IMR-90 (cell line): ENCODE measurements at regions not wholly inside any gene's neighbourhood (a gene's known extent, or its start where the extent isn't known, plus 50 kb on each side); places are given as distances from the start of the nearest gene placed in this dataset.

Experiments used
- ATAC-seq: fragments of 200-7000 bp; cut with Tn5 transposase; 2 replicates; pipeline ENCODE4 v1.9.1; 2020; ENCODE audit warnings: low read depth, mild to moderate bottlenecking, moderate library complexity
- BruUV-seq: library from RNA; stranded (reverse); fragments of 400-500 nt; replicated peaks from 2 replicates; lab custom pipeline; 2021; lab: Mats Ljungman, UMichigan
- CTCF ChIA-PET: fragments of 300-600 bp; formaldehyde crosslinking; extraction: SDS; loops from one replicate; lab custom pipeline; 2021; ENCODE audit warnings: antibody characterized with exemption; lab: Yijun Ruan, JAX
- POLR2A ChIA-PET: fragments of 300-600 bp; sonication (Branson Sonifier 250); formaldehyde crosslinking; loops from one replicate; lab custom pipeline; 2022; ENCODE audit warnings: antibody characterized with exemption; ENCODE audit not compliant: unreplicated experiment; lab: Charles Lee
- DNase-seq: peaks from one replicate; pipeline ENCODE4 v3.0.0; 2013
- H2AFZ ChIP-seq: replicated peaks from 2 replicates; pipeline ENCODE3; 2013; ENCODE audit warnings: low read length, mild to moderate bottlenecking; ENCODE audit not compliant: poor library complexity
- H2AK5ac ChIP-seq: 2 replicates; pipeline ENCODE4 v1.6.1; 2013; ENCODE audit warnings: low read depth, low read length, inconsistent platforms
- H2AK9ac ChIP-seq: replicated peaks from 2 replicates; pipeline ENCODE3; 2013; ENCODE audit warnings: mild to moderate bottlenecking, low read depth, low read length, moderate library complexity; ENCODE audit not compliant: poor library complexity
- H2BK120ac ChIP-seq: 2 replicates; pipeline ENCODE4 v1.6.1; 2013; ENCODE audit warnings: low read depth, low read length, inconsistent platforms
- H2BK15ac ChIP-seq: 3 replicates; pipeline ENCODE4 v1.6.1; 2013; ENCODE audit warnings: low read depth, low read length, inconsistent platforms
- H2BK20ac ChIP-seq: 2 replicates; pipeline ENCODE4 v1.6.1; 2013; ENCODE audit warnings: low read depth, mild to moderate bottlenecking, inconsistent platforms, low read length, moderate library complexity
- H2BK5ac ChIP-seq: 2 replicates; pipeline ENCODE4 v1.6.1; 2013; ENCODE audit warnings: mild to moderate bottlenecking, low read depth, low read length, inconsistent platforms; ENCODE audit not compliant: poor library complexity, severe bottlenecking
- H3K14ac ChIP-seq: replicated peaks from 2 replicates; pipeline ENCODE4 v1.6.1; 2013; ENCODE audit warnings: low read depth, low read length, inconsistent platforms
- H3K18ac ChIP-seq: 2 replicates; pipeline ENCODE4 v1.6.1; 2013; ENCODE audit warnings: low read depth, low read length, control low read depth
- H3K23ac ChIP-seq: 2 replicates; pipeline ENCODE4 v1.6.1; 2013; ENCODE audit warnings: low read depth, low read length, inconsistent platforms
- H3K27ac ChIP-seq: 2 replicates; pipeline ENCODE4 v1.5.1; 2013; ENCODE audit warnings: mild to moderate bottlenecking, control low read depth, low read length; ENCODE audit not compliant: insufficient read depth
- H3K27me3 ChIP-seq: 2 replicates; pipeline ENCODE4 v1.6.1; 2013; ENCODE audit warnings: low read length; ENCODE audit not compliant: control insufficient read depth, insufficient read depth
- H3K36me3 ChIP-seq: 2 replicates; pipeline ENCODE4 v1.6.1; 2013; ENCODE audit warnings: low read length, mixed read lengths; ENCODE audit not compliant: control insufficient read depth, insufficient read depth
- H3K4ac ChIP-seq: 2 replicates; pipeline ENCODE4 v1.6.1; 2013; ENCODE audit warnings: low read depth, low read length, inconsistent platforms
- H3K4me1 ChIP-seq: 2 replicates; pipeline ENCODE4 v1.6.1; 2013; ENCODE audit warnings: low read length, mixed read lengths; ENCODE audit not compliant: control insufficient read depth, insufficient read depth
- H3K4me2 ChIP-seq: 2 replicates; pipeline ENCODE4 v1.6.1; 2013; ENCODE audit warnings: low read depth, mild to moderate bottlenecking, control low read depth, low read length, moderate library complexity
- H3K4me3 ChIP-seq: 2 replicates; pipeline ENCODE4 v1.5.1; 2013; ENCODE audit warnings: low read depth, mild to moderate bottlenecking, control low read depth, low read length, moderate library complexity; ENCODE audit not compliant: insufficient read depth
- H3K56ac ChIP-seq: 2 replicates; pipeline ENCODE4 v1.6.1; 2013; ENCODE audit warnings: low read length, inconsistent platforms; ENCODE audit not compliant: insufficient read depth; ENCODE audit errors: extremely low read depth
- H3K79me1 ChIP-seq, 2 experiments: 2 replicates each; pipeline ENCODE4 v1.6.1; 2013; ENCODE audit warnings: low read length in 2 of 2, inconsistent platforms in 1 of 2, low read depth in 1 of 2
- H3K9ac ChIP-seq: 2 replicates; pipeline ENCODE4 v1.6.1; 2013; ENCODE audit warnings: low read depth, low read length, control low read depth
- H3K9me1 ChIP-seq: 2 replicates; pipeline ENCODE4 v1.6.1; 2013; ENCODE audit warnings: low read length, inconsistent platforms; ENCODE audit not compliant: insufficient read depth
- H3K9me3 ChIP-seq: 2 replicates; pipeline ENCODE4 v1.6.1; 2013; ENCODE audit warnings: low read length; ENCODE audit not compliant: control insufficient read depth, insufficient read depth
- H4K20me1 ChIP-seq: 2 replicates; pipeline ENCODE4 v1.6.1; 2013; ENCODE audit warnings: low read length, inconsistent platforms; ENCODE audit not compliant: insufficient read depth
- H4K5ac ChIP-seq: 2 replicates; pipeline ENCODE4 v1.6.1; 2013; ENCODE audit warnings: mild to moderate bottlenecking, low read depth, low read length, control low read depth
- H4K8ac ChIP-seq, 2 experiments: 2 replicates each; pipeline ENCODE4 v1.6.1; 2013; ENCODE audit warnings: low read depth in 2 of 2, low read length in 2 of 2, control low read depth in 1 of 2, inconsistent platforms in 1 of 2
- H4K91ac ChIP-seq: 2 replicates; pipeline ENCODE4 v1.6.1; 2013; ENCODE audit warnings: low read depth, low read length, inconsistent platforms; ENCODE audit not compliant: insufficient read depth
- BHLHE40 ChIP-seq: fragments of 150-350 bp; IDR thresholded peaks from 2 replicates; pipeline ENCODE4 v1.6.1; 2016; ENCODE audit warnings: mild to moderate bottlenecking, low read depth, low read length
- CEBPB ChIP-seq: IDR thresholded peaks from 2 replicates; pipeline ENCODE4 v1.6.1; 2012; ENCODE audit warnings: low read depth, low read length, improper control_type of control experiment
- CHD1 ChIP-seq: IDR thresholded peaks from 2 replicates; pipeline ENCODE4 v1.6.1; 2012; ENCODE audit warnings: low read depth, low read length, improper control_type of control experiment
- FOS ChIP-seq: fragments of 150-350 bp; IDR thresholded peaks from 2 replicates; pipeline ENCODE4 v1.6.1; 2016; ENCODE audit warnings: low read depth, low read length
- MAFK ChIP-seq: IDR thresholded peaks from 2 replicates; pipeline ENCODE4 v1.6.1; 2012; ENCODE audit warnings: low read depth, low read length, improper control_type of control experiment
- MAZ ChIP-seq: IDR thresholded peaks from 2 replicates; pipeline ENCODE4 v1.6.1; 2012; ENCODE audit warnings: low read depth, mild to moderate bottlenecking, low read length, improper control_type of control experiment, moderate library complexity, borderline replicate concordance
- MXI1 ChIP-seq: IDR thresholded peaks from 2 replicates; pipeline ENCODE4 v1.6.1; 2012; ENCODE audit warnings: low read depth, mild to moderate bottlenecking, low read length, moderate library complexity, borderline replicate concordance
- NFE2L2 ChIP-seq: fragments of 150-350 bp; IDR thresholded peaks from 2 replicates; pipeline ENCODE4 v1.6.1; 2016; ENCODE audit warnings: low read depth, mild to moderate bottlenecking, low read length
- POLR2A ChIP-seq: IDR thresholded peaks from 2 replicates; pipeline ENCODE4 v1.6.1; 2012; ENCODE audit warnings: mild to moderate bottlenecking, low read depth, low read length
- RAD21 ChIP-seq: IDR thresholded peaks from 2 replicates; pipeline ENCODE4 v1.6.1; 2012; ENCODE audit warnings: low read length, improper control_type of control experiment
- RCOR1 ChIP-seq: IDR thresholded peaks from 2 replicates; pipeline ENCODE4 v1.6.1; 2012; ENCODE audit warnings: mild to moderate bottlenecking, low read length, improper control_type of control experiment; ENCODE audit not compliant: insufficient replicate concordance
- RFX5 ChIP-seq: IDR thresholded peaks from 2 replicates; pipeline ENCODE4 v1.8.0; 2012; ENCODE audit warnings: low read depth, mild to moderate bottlenecking, low read length, moderate library complexity
- SMC3 ChIP-seq: fragments of 150-350 bp; IDR thresholded peaks from 2 replicates; pipeline ENCODE4 v1.6.1; 2016; ENCODE audit warnings: low read depth, mild to moderate bottlenecking, antibody characterized with exemption, low read length, moderate library complexity
- WGBS, 2 experiments: methylation state at CpG; one replicate each; pipeline versions ENCODE4 v1.1.5 to v1.1.7; 2013; ENCODE audit warnings: missing lambda C conversion rate in 2 of 2; ENCODE audit not compliant: insufficient read length in 1 of 2; ENCODE audit errors: extremely low coverage in 2 of 2; 5-methylcytosine and 5-hydroxymethylcytosine counted together
- dilution Hi-C: fragments of 300-500 bp; cut with HindIII; formaldehyde crosslinking; loops from one replicate; pipeline ENCODE4 v1.14.3; 2018; ENCODE audit warnings: low sequenced_read_pairs; ENCODE audit not compliant: unreplicated experiment
- in situ Hi-C: fragments of 300-500 bp; cut with MboI; formaldehyde crosslinking; loops from 3 replicates; pipeline ENCODE4 v1.14.3; 2019; ENCODE audit warnings: low sequenced_read_pairs, inconsistent platforms, mixed read lengths
- intact Hi-C: fragments of 100-400 bp; cut with micrococcal nuclease; formaldehyde crosslinking; loops from 2 replicates; pipeline ENCODE4 v1.10.0; 2022
- TF ChIP-seq, protein P1 (sequence below): fragments of 150-350 bp; IDR thresholded peaks from 2 replicates; pipeline ENCODE4 v1.6.1; 2016; ENCODE audit warnings: low read depth, mild to moderate bottlenecking, low read length, moderate library complexity, borderline replicate concordance
- TF ChIP-seq, protein P2 (sequence below): conservative IDR thresholded peaks from 2 replicates; pipeline ENCODE4 v1.5.1; 2012; ENCODE audit warnings: mild to moderate bottlenecking, low read depth, low read length, improper control_type of control experiment
- TF ChIP-seq, protein P3 (sequence below): fragments of 150-350 bp; IDR thresholded peaks from 2 replicates; pipeline ENCODE4 v1.6.1; 2017; ENCODE audit warnings: mild to moderate bottlenecking, antibody characterized with exemption, low read length, low read depth

DNA sequence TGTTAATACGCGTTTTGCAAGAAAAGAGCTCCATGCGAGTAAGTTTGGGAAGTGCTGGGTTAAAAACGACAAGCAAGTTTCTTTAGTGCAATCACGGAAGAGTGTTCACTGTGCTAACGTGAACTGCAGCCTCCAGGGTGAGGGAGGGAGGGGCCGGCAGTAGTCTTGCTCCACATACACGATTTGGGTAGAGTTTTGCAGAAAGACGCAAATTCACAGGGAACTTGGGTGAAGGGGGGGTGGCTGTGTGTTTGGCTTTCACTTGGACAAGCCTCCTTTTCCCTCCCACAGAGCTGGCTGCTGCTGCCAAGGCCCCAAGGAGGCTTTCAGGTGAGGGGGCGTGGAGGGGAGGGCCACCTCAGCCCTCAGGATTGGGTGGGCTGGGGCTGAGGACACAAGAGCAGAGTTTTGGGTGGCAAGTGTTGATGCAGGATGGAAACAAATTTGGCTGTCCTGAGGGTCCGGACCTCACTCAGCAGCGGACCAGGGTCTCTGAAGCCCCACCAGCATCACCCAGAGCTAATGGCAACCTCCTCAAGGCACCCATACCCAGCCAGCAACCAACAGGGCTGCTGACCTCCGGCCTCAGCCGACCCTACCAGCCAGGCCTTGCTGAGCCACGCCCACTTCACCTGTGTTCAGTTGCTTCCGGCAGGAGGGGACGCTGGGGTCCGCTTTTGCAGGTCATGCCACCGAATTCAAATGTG is 204.5 kb downstream of the ERMARD start:
- H2BK20ac ChIP-seq: no peak overlapping the region
- H4K91ac ChIP-seq: no peak overlapping the region
- no peak overlapping the region for H4K8ac ChIP-seq
- H2BK15ac ChIP-seq: no peak overlapping the region
- no peaks in the 10 kb centered on the region for H4K20me1 ChIP-seq
- H2AK5ac ChIP-seq: no peak overlapping the region
- H3K9me3 ChIP-seq: peaks cover 29% of the 10 kb centered on the region
- no peak overlapping the region for H2BK120ac ChIP-seq
- ATAC-seq: no peak
- H3K4ac ChIP-seq: no peak overlapping the region
- H3K27ac ChIP-seq: no peak overlapping the region
- in situ Hi-C loops: no loop called here
- H3K4me3 ChIP-seq: no peak overlapping the region
- H3K79me1 ChIP-seq: no peaks in the 10 kb centered on the region
- H3K18ac ChIP-seq: no peak overlapping the region
- BruUV-seq: no TSS peak
- ChIA-PET POLR2A (no interaction called here), CTCF (interaction anchor here (0.8 kb wide), 1 partner anchor 124 kb away, joined by 3 read pairs; no protein-coding TSS in a partner anchor)
- H2AFZ ChIP-seq: no peak overlapping the region
- no peaks in the 10 kb centered on the region for H3K36me3 ChIP-seq
- H2AK9ac ChIP-seq: no peak overlapping the region
- no peak overlapping the region for H4K5ac ChIP-seq
- H3K9ac ChIP-seq: no peak overlapping the region
- H3K23ac ChIP-seq: no peak overlapping the region
- H2BK5ac ChIP-seq: no peak overlapping the region
- no peaks in the 10 kb centered on the region for H3K27me3 ChIP-seq
- H3K14ac ChIP-seq: no peak overlapping the region
- no peaks in the 10 kb centered on the region for H3K4me1 ChIP-seq
- H3K9me1 ChIP-seq: no peaks in the 10 kb centered on the region
- no peak overlapping the region for H3K56ac ChIP-seq
- no peak overlapping the region for H3K4me2 ChIP-seq
- DNase-seq: no peak
- dilution Hi-C loops: no loop called here
- TF ChIP-seq CEBPB: no peak
- no peak for TF ChIP-seq CHD1
- TF ChIP-seq, protein P1, sequence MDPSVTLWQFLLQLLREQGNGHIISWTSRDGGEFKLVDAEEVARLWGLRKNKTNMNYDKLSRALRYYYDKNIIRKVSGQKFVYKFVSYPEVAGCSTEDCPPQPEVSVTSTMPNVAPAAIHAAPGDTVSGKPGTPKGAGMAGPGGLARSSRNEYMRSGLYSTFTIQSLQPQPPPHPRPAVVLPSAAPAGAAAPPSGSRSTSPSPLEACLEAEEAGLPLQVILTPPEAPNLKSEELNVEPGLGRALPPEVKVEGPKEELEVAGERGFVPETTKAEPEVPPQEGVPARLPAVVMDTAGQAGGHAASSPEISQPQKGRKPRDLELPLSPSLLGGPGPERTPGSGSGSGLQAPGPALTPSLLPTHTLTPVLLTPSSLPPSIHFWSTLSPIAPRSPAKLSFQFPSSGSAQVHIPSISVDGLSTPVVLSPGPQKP: no peak
- no peak for TF ChIP-seq SMC3
- TF ChIP-seq MAFK: no peak
- no peak for TF ChIP-seq MAZ
- no peak for TF ChIP-seq MXI1
- TF ChIP-seq NFE2L2: no peak
- no peak for TF ChIP-seq POLR2A
- TF ChIP-seq, protein P2, sequence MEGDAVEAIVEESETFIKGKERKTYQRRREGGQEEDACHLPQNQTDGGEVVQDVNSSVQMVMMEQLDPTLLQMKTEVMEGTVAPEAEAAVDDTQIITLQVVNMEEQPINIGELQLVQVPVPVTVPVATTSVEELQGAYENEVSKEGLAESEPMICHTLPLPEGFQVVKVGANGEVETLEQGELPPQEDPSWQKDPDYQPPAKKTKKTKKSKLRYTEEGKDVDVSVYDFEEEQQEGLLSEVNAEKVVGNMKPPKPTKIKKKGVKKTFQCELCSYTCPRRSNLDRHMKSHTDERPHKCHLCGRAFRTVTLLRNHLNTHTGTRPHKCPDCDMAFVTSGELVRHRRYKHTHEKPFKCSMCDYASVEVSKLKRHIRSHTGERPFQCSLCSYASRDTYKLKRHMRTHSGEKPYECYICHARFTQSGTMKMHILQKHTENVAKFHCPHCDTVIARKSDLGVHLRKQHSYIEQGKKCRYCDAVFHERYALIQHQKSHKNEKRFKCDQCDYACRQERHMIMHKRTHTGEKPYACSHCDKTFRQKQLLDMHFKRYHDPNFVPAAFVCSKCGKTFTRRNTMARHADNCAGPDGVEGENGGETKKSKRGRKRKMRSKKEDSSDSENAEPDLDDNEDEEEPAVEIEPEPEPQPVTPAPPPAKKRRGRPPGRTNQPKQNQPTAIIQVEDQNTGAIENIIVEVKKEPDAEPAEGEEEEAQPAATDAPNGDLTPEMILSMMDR: no peak
- no peak for TF ChIP-seq RFX5
- TF ChIP-seq, protein P3, sequence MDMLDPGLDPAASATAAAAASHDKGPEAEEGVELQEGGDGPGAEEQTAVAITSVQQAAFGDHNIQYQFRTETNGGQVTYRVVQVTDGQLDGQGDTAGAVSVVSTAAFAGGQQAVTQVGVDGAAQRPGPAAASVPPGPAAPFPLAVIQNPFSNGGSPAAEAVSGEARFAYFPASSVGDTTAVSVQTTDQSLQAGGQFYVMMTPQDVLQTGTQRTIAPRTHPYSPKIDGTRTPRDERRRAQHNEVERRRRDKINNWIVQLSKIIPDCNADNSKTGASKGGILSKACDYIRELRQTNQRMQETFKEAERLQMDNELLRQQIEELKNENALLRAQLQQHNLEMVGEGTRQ: no peak
- no peak for TF ChIP-seq RAD21
- no peak for TF ChIP-seq RCOR1
- TF ChIP-seq BHLHE40: no peak
- TF ChIP-seq FOS: no peak
- intact Hi-C loops: no loop called here
- 53% methylated on average over 12 of the region's 19 CpGs; no CpG with 5 or more reads in 1 of the 2 experiments for WGBS, 2 experiments
